ENCODE measurements at regions not wholly inside any gene's neighbourhood (a gene's known extent, or its start where the extent isn't known, plus 50 kb on each side); places are given as distances from the start of the nearest gene placed in this dataset.

DNA sequence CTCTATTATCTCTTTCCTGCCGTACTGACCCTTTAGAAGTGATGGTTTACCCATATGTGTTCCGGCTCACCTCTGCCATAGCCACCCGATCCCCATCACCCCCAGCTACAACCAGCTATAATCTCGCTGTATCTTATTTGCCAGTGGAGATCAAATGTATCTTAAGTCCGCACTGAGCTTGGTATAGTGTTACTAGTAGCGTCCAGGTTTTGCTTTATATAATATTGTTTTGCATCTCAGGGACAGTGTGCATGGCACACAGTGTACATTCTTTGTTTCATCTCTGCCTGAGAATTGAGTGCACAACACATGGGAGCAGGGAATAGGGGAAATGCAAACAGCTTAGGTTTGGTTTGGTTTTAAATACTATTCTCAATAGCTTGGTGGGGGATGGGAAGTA, 135.8 kb upstream of the SNX2 start (continued):
- TF ChIP-seq, protein P1, sequence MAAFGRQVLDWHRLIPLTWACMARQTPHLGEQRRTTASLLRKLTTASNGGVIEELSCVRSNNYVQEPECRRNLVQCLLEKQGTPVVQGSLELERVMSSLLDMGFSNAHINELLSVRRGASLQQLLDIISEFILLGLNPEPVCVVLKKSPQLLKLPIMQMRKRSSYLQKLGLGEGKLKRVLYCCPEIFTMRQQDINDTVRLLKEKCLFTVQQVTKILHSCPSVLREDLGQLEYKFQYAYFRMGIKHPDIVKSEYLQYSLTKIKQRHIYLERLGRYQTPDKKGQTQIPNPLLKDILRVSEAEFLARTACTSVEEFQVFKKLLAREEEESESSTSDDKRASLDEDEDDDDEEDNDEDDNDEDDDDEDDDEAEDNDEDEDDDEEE (CRISPR knock-in tag; IDR thresholded peaks at IDR 0.05), result no peak

DNA sequence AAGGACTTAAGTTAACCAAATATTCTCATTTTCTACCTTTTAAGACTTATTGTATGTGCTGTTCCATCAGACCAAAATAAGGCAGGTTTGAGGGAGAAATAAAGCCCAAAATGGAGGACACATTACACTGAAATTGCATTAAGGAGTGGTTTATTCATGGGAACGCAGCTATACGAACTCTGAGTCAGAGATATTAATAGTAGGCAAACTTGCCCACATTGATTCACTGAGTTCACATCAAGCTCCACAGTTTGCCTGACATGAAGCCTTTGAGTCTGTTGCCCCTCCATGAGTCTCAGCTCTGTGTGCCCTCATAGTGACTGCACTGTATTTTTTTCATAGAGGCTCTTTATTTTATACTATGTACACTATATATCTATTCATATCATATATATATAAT, 135.0 kb upstream of the SNX2 start:
- 0% methylated on average over 2 of the region's 2 CpGs for WGBS (ENCODE audit: low lambda C conversion rate)
- TF ChIP-seq ZZZ3 (CRISPR knock-in tag; IDR thresholded peaks at IDR 0.05; ENCODE audit: borderline replicate concordance) (no peak), ZNF747 (CRISPR knock-in tag; IDR thresholded peaks at IDR 0.05; ENCODE audit: borderline replicate concordance) (no peak), ZNF484 (CRISPR knock-in tag; IDR thresholded peaks at IDR 0.05; ENCODE audit: borderline replicate concordance, low read depth) (no peak), HCFC1 (IDR thresholded peaks at IDR 0.05; ENCODE audit: low read depth, low read length) (no peak), ZMYM2 (CRISPR knock-in tag; IDR thresholded peaks at IDR 0.05) (no peak), ETV5 (CRISPR knock-in tag; IDR thresholded peaks at IDR 0.05; ENCODE audit: borderline replicate concordance) (no peak), ZNF737 (CRISPR knock-in tag; IDR thresholded peaks at IDR 0.05; ENCODE audit: borderline replicate concordance) (no peak), ZNF230 (CRISPR knock-in tag; IDR thresholded peaks at IDR 0.05) (no peak), ZNF432 (CRISPR knock-in tag; IDR thresholded peaks at IDR 0.05; ENCODE audit: borderline replicate concordance) (no peak), DNMT3B (CRISPR knock-in tag; conservative IDR thresholded peaks at IDR 0.05) (no peak), CENPX (CRISPR knock-in tag; IDR thresholded peaks at IDR 0.05) (no peak), ATAD3A (CRISPR knock-in tag; IDR thresholded peaks at IDR 0.05) (no peak), NFYB (CRISPR knock-in tag; IDR thresholded peaks at IDR 0.05) (no peak), MAFK (conservative IDR thresholded peaks at IDR 0.05 in 1 of 2, IDR thresholded peaks at IDR 0.05 in 1 of 2; ENCODE audit: low read length in 2 of 2) (no peak), ZSCAN12 (CRISPR knock-in tag; IDR thresholded peaks at IDR 0.05) (no peak), SRSF4 (IDR thresholded peaks at IDR 0.05; ENCODE audit: low read depth, low read length, poor library complexity, severe bottlenecking) (no peak), RBAK (CRISPR knock-in tag; IDR thresholded peaks at IDR 0.05) (no peak), ZSCAN22 (CRISPR knock-in tag; IDR thresholded peaks at IDR 0.05) (no peak)
- TF ChIP-seq, protein P2, sequence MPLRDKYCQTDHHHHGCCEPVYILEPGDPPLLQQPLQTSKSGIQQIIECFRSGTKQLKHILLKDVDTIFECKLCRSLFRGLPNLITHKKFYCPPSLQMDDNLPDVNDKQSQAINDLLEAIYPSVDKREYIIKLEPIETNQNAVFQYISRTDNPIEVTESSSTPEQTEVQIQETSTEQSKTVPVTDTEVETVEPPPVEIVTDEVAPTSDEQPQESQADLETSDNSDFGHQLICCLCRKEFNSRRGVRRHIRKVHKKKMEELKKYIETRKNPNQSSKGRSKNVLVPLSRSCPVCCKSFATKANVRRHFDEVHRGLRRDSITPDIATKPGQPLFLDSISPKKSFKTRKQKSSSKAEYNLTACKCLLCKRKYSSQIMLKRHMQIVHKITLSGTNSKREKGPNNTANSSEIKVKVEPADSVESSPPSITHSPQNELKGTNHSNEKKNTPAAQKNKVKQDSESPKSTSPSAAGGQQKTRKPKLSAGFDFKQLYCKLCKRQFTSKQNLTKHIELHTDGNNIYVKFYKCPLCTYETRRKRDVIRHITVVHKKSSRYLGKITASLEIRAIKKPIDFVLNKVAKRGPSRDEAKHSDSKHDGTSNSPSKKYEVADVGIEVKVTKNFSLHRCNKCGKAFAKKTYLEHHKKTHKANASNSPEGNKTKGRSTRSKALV (CRISPR knock-in tag; IDR thresholded peaks at IDR 0.05), result no peak
- TF ChIP-seq, protein P3, sequence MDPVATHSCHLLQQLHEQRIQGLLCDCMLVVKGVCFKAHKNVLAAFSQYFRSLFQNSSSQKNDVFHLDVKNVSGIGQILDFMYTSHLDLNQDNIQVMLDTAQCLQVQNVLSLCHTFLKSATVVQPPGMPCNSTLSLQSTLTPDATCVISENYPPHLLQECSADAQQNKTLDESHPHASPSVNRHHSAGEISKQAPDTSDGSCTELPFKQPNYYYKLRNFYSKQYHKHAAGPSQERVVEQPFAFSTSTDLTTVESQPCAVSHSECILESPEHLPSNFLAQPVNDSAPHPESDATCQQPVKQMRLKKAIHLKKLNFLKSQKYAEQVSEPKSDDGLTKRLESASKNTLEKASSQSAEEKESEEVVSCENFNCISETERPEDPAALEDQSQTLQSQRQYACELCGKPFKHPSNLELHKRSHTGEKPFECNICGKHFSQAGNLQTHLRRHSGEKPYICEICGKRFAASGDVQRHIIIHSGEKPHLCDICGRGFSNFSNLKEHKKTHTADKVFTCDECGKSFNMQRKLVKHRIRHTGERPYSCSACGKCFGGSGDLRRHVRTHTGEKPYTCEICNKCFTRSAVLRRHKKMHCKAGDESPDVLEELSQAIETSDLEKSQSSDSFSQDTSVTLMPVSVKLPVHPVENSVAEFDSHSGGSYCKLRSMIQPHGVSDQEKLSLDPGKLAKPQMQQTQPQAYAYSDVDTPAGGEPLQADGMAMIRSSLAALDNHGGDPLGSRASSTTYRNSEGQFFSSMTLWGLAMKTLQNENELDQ (CRISPR knock-in tag; IDR thresholded peaks at IDR 0.05; ENCODE audit: borderline replicate concordance), result no peak
- no peak overlapping the region for H3K27ac ChIP-seq (ENCODE audit: extremely low read length, insufficient read depth, low read length)
- H4K20me1 ChIP-seq (ENCODE audit: insufficient read depth, low read length), result no peaks in the 10 kb centered on the region
- H3K4me2 ChIP-seq (ENCODE audit: low read depth, low read length), result no peak overlapping the region
- H3K27me3 ChIP-seq (ENCODE audit: control insufficient read depth in 1 of 2, insufficient read depth in 2 of 2, low read length in 2 of 2), result no peaks in the 10 kb centered on the region
- in situ Hi-C loops (cut with HindIII; ENCODE audit: extremely low pct_ligation_motif_present, low pct_unique_long_range_greater_than_20kb) (no loop called here), intact Hi-C loops (cut with micrococcal nuclease; ENCODE audit: unreplicated experiment) (no loop called here)
- no peak for DNase-seq (ENCODE audit: low spot score)
- no peak overlapping the region for H3K9ac ChIP-seq (ENCODE audit: insufficient read depth, low read depth, low read length)
- H2AFZ ChIP-seq (ENCODE audit: low read length), result no peak overlapping the region
- no peak for FAIRE-seq
- no peaks in the 10 kb centered on the region for H3K79me2 ChIP-seq (ENCODE audit: insufficient read depth, low read length)
- no peaks in the 10 kb centered on the region for H3K36me3 ChIP-seq (replicated peaks in 1 of 2; ENCODE audit: control insufficient read depth in 1 of 2, insufficient read depth in 2 of 2, low read length in 2 of 2)
- ChIA-PET POLR2A (no interaction called here), CTCF (ENCODE audit: low intra/inter-chr PET ratio, low total read pairs) (no interaction called here)
- no peak for ATAC-seq
- no peaks in the 10 kb centered on the region for H3K9me3 ChIP-seq (ENCODE audit: low read length)
- H3K4me3 ChIP-seq (replicated peaks in 1 of 3; ENCODE audit: insufficient read depth in 1 of 3, low read depth in 2 of 3, low read length in 3 of 3), result no peak overlapping the region
- no TSS peak for BruUV-seq (replicated peaks)
- H3K4me1 ChIP-seq (ENCODE audit: insufficient read depth, low read length), result no peaks in the 10 kb centered on the region
